Cardiac muscle cell (in vitro differentiated cells and primary cell): ENCODE measurements at regions not wholly inside any gene's neighbourhood (a gene's known extent, or its start where the extent isn't known, plus 50 kb on each side); places are given as distances from the start of the nearest gene placed in this dataset.

Experiments used
- DNase-seq, 2 donors: peaks; one replicate each; pipeline versions ENCODE4 v3.0.0 to v3.0.0-alpha.2; 2010 to 2017; ENCODE audit warnings: low read depth in 1 of 2, low spot score in 1 of 2
- H3K27ac ChIP-seq: fragments of 200-600 bp; sonication (generic); 2 replicates; pipeline ENCODE4 v1.5.1; 2016
- H3K27me3 ChIP-seq: fragments of 200-600 bp; sonication (generic); 2 replicates; pipeline ENCODE4 v1.6.0; 2016; ENCODE audit warnings: control low read depth
- H3K36me3 ChIP-seq: fragments of 200-600 bp; sonication (generic); 2 replicates; pipeline ENCODE4 v1.5.1; 2016; ENCODE audit warnings: control low read depth
- H3K4me1 ChIP-seq: fragments of 200-600 bp; sonication (generic); 2 replicates; pipeline ENCODE4 v1.8.1; 2017; ENCODE audit warnings: low read depth, mild to moderate bottlenecking, mixed run types
- H3K4me3 ChIP-seq: fragments of 200-600 bp; sonication (generic); 2 replicates; pipeline ENCODE4 v1.5.1; 2016; ENCODE audit warnings: mild to moderate bottlenecking
- H3K9me3 ChIP-seq: fragments of 200-600 bp; sonication (generic); 2 replicates; pipeline ENCODE4 v1.5.1; 2017; ENCODE audit warnings: low read depth, mild to moderate bottlenecking, control low read depth
- TF ChIP-seq, protein P1 (sequence below): IDR thresholded peaks from 2 replicates; pipeline ENCODE4 v1.5.1; 2012; ENCODE audit warnings: low read depth, mild to moderate bottlenecking, low read length

DNA sequence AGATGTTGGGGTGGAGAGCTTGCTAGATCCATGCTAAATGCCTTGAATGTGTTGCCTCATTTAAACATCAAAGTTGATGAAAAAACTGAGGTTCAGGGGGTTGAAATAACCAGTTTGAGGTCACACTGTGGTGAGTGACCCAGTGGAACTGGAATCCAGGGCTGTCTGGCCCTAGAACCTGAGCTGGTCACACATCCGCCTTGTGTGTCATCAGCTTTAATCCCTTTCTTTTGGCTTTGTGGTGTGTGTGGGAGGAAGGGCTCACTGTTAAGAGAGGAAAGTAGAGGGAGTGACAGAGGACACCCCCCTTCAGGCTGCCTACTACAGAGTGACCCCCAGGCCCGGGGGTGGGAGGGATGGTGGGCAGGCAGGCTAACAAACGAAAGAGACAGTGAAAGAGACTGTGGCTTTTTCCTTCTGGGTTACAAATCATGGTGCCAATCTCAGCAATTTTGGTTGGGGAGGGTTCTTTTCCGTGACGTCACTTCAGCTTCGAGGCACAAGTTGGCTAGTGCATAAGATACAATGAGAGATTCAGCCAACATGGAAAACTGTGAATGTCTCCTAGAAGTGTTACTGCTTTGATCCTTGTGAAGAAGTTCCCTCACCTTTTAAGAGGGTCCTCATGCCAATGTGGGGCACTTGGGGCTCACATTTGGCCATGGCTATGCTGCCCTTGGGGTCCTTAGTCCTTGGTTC is 164.9 kb downstream of the DLEU7 start:
- no peaks in the 10 kb centered on the region for H3K27me3 ChIP-seq
- DNase-seq: peak in 1 of 2 donors; percentile 70
- no peaks in the 10 kb centered on the region for H3K9me3 ChIP-seq
- H3K4me3 ChIP-seq: no peak overlapping the region
- H3K27ac ChIP-seq: no peak overlapping the region
- TF ChIP-seq, protein P1, sequence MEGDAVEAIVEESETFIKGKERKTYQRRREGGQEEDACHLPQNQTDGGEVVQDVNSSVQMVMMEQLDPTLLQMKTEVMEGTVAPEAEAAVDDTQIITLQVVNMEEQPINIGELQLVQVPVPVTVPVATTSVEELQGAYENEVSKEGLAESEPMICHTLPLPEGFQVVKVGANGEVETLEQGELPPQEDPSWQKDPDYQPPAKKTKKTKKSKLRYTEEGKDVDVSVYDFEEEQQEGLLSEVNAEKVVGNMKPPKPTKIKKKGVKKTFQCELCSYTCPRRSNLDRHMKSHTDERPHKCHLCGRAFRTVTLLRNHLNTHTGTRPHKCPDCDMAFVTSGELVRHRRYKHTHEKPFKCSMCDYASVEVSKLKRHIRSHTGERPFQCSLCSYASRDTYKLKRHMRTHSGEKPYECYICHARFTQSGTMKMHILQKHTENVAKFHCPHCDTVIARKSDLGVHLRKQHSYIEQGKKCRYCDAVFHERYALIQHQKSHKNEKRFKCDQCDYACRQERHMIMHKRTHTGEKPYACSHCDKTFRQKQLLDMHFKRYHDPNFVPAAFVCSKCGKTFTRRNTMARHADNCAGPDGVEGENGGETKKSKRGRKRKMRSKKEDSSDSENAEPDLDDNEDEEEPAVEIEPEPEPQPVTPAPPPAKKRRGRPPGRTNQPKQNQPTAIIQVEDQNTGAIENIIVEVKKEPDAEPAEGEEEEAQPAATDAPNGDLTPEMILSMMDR: no peak
- H3K4me1 ChIP-seq: peaks cover 23% of the 10 kb centered on the region
- no peaks in the 10 kb centered on the region for H3K36me3 ChIP-seq

DNA sequence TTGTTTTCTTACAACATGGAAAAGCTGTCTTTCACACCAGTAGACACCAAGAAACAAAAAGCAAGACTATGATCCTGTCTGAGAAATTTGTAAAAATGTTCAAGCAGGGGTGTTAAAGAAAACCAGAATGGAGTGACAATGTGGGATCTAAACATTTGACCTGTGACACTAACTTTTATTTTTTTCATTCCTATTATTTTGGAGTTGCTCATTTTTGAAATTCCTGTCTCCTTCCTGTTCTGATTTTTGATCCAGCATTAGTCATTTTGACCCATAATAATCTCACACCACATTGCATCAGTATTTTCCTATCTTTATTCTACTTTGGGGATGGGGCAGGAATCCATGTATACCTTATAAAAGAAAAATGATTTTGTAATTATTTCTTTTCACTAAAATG is 164.2 kb downstream of the DLEU7 start:
- H3K4me1 ChIP-seq: peaks cover 24% of the 10 kb centered on the region
- H3K4me3 ChIP-seq: no peak overlapping the region
- no peaks in the 10 kb centered on the region for H3K27me3 ChIP-seq
- DNase-seq: peak in 1 of 2 donors; percentile 57
- H3K27ac ChIP-seq: no peak overlapping the region
- H3K9me3 ChIP-seq: no peaks in the 10 kb centered on the region
- no peaks in the 10 kb centered on the region for H3K36me3 ChIP-seq
- TF ChIP-seq, protein P1: no peak

DNA sequence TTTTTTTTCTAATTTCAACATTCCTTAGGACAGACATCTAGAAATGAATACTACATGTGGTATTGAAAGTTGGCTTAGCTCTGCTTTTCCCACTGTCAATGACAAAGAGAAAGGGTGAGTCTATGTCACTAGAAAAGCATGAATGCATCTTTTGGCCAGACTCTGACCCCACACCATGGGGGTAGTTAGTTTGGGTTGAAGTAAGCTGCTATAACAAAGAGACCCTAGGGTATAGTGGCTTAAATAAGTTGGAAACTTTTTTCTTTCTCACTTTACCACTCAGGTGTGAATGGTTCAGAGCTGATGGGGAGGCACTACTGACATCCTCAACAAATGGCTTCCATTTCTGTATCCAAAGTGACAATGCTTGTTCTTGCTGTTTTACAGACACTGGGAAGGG is 161.5 kb downstream of the DLEU7 start:
- TF ChIP-seq, protein P1: no peak
- Histone ChIP-seq H3K36me3 (no peaks in the 10 kb centered on the region), H3K27ac (no peak overlapping the region), H3K4me3 (no peak overlapping the region), H3K27me3 (no peaks in the 10 kb centered on the region), H3K9me3 (no peaks in the 10 kb centered on the region), H3K4me1 (peaks cover 39% of the 10 kb centered on the region)
- no peak for DNase-seq

DNA sequence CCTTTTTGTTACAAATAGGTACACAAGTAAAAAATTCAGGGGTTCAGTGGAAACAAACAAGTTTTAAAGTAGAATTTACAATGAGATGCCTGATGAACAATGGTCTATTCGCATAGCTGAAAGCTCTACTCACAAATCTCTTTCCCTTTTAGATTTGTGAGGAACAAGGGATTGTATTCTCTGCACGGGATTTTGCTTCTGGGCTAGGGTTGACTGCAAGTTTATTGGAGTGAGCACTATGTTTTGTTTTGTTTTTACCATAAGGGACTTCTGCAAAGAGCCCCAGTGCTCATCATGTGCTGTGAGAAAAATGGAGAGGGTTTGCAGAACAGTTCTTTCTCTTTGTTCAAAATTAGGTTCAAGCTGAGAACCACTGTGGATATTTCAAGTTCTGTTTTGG is 160.5 kb downstream of the DLEU7 start:
- no peaks in the 10 kb centered on the region for H3K9me3 ChIP-seq
- H3K4me3 ChIP-seq: no peak overlapping the region
- no peak for DNase-seq
- H3K36me3 ChIP-seq: no peaks in the 10 kb centered on the region
- TF ChIP-seq, protein P1: no peak
- peaks cover 35% of the 10 kb centered on the region for H3K4me1 ChIP-seq
- H3K27me3 ChIP-seq: no peaks in the 10 kb centered on the region
- no peak overlapping the region for H3K27ac ChIP-seq

DNA sequence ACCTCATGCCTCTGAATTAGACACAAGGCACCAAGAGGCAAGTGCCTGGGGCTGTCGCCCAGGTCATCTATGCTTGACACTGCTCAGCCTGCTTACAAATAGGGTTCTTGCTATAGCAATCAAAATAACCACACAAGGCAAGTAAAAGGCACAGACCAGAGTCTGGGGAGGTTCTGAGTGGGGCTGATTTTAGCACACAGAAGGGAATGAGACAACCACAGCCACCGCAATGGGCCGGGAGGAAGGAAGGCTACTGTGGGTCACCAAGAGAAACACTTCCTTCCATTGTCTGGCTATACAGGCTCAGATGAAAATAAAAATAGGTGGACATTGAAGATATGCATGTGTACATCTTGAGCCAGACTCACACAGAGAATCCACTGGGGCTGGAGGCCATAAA is 159.1 kb downstream of the DLEU7 start:
- H3K27ac ChIP-seq: no peak overlapping the region
- H3K4me1 ChIP-seq: peaks cover 22% of the 10 kb centered on the region
- no peaks in the 10 kb centered on the region for H3K9me3 ChIP-seq
- H3K4me3 ChIP-seq: no peak overlapping the region
- H3K27me3 ChIP-seq: no peaks in the 10 kb centered on the region
- TF ChIP-seq, protein P1: no peak
- no peak for DNase-seq
- no peaks in the 10 kb centered on the region for H3K36me3 ChIP-seq
